H9 (cell line): ENCODE measurements at regions not wholly inside any gene's neighbourhood (a gene's known extent, or its start where the extent isn't known, plus 50 kb on each side); places are given as distances from the start of the nearest gene placed in this dataset.

ENCODE experiments used
- DNase-seq: peaks from one replicate; pipeline ENCODE4 v3.0.0-alpha.2; 2017
- H2AFZ ChIP-seq: one replicate; pipeline ENCODE4 v1.6.1; 2013; ENCODE audit warnings: mild to moderate bottlenecking, low read length, control low read depth, moderate library complexity
- H2AK5ac ChIP-seq: 2 replicates; pipeline ENCODE4 v1.6.1; 2013; ENCODE audit warnings: low read length, control low read depth, mixed read lengths; ENCODE audit not compliant: insufficient read length
- H2BK120ac ChIP-seq: one replicate; pipeline ENCODE4 v1.6.1; 2013; ENCODE audit warnings: low read depth, mild to moderate bottlenecking, low read length, control low read depth, inconsistent platforms; ENCODE audit not compliant: poor library complexity, severe bottlenecking
- H2BK12ac ChIP-seq: 2 replicates; pipeline ENCODE4 v1.6.1; 2013; ENCODE audit warnings: low read length, control low read depth, mixed read lengths, low read depth; ENCODE audit not compliant: insufficient read length
- H2BK15ac ChIP-seq: 2 replicates; pipeline ENCODE4 v1.6.1; 2013; ENCODE audit warnings: low read depth, low read length, control low read depth
- H2BK20ac ChIP-seq: one replicate; pipeline ENCODE4 v1.6.1; 2013; ENCODE audit warnings: low read depth, mild to moderate bottlenecking, low read length, control low read depth, inconsistent platforms; ENCODE audit not compliant: poor library complexity, severe bottlenecking
- H2BK5ac ChIP-seq: 2 replicates; pipeline ENCODE4 v1.6.1; 2013; ENCODE audit warnings: low read length, control low read depth, mixed read lengths; ENCODE audit not compliant: insufficient read length
- H3K14ac ChIP-seq: 2 replicates; pipeline ENCODE4 v1.6.1; 2013; ENCODE audit warnings: low read length, control low read depth; ENCODE audit not compliant: insufficient read depth
- H3K18ac ChIP-seq: 2 replicates; pipeline ENCODE4 v1.6.1; 2013; ENCODE audit warnings: low read depth, mild to moderate bottlenecking, mixed read lengths, low read length, control low read depth; ENCODE audit not compliant: insufficient read length
- H3K23ac ChIP-seq: 2 replicates; pipeline ENCODE4 v1.6.1; 2013; ENCODE audit warnings: low read length, control low read depth, mixed read lengths, low read depth; ENCODE audit not compliant: insufficient read length
- H3K23me2 ChIP-seq: 2 replicates; pipeline ENCODE4 v1.6.1; 2013; ENCODE audit warnings: low read depth, mild to moderate bottlenecking, mixed read lengths, low read length, control low read depth; ENCODE audit not compliant: insufficient read length, poor library complexity, severe bottlenecking
- H3K27ac ChIP-seq: 2 replicates; pipeline ENCODE4 v1.5.1; 2013; ENCODE audit warnings: low read length, control low read depth, mixed read lengths, low read depth; ENCODE audit not compliant: insufficient read length
- H3K27me3 ChIP-seq: 2 replicates; pipeline ENCODE4 v1.6.1; 2013; ENCODE audit warnings: low read length, control low read depth, inconsistent platforms; ENCODE audit not compliant: insufficient read depth
- H3K4ac ChIP-seq: 2 replicates; pipeline ENCODE4 v1.6.1; 2013; ENCODE audit warnings: low read depth, mild to moderate bottlenecking, control low read depth, inconsistent platforms, low read length, moderate library complexity
- H3K4me1 ChIP-seq: 2 replicates; pipeline ENCODE4 v1.6.1; 2013; ENCODE audit warnings: low read length, control low read depth, inconsistent platforms; ENCODE audit not compliant: insufficient read depth
- H3K4me2 ChIP-seq: 2 replicates; pipeline ENCODE4 v1.6.1; 2013; ENCODE audit warnings: low read length, control low read depth, mixed read lengths; ENCODE audit not compliant: insufficient read length, insufficient read depth
- H3K56ac ChIP-seq: 2 replicates; pipeline ENCODE4 v1.6.1; 2013; ENCODE audit warnings: low read depth, mild to moderate bottlenecking, mixed read lengths, low read length, control low read depth; ENCODE audit not compliant: insufficient read length
- H3K79me1 ChIP-seq: 2 replicates; pipeline ENCODE4 v1.6.1; 2013; ENCODE audit warnings: low read depth, mild to moderate bottlenecking, moderate library complexity, low read length, control low read depth, inconsistent platforms; ENCODE audit not compliant: insufficient read depth, poor library complexity, severe bottlenecking
- H3K79me2 ChIP-seq: 2 replicates; pipeline ENCODE4 v1.6.1; 2013; ENCODE audit warnings: low read length, control low read depth, inconsistent platforms; ENCODE audit not compliant: insufficient read depth
- H3K9ac ChIP-seq: 2 replicates; pipeline ENCODE4 v1.6.1; 2013; ENCODE audit warnings: low read length, control low read depth, mixed read lengths; ENCODE audit not compliant: insufficient read length; ENCODE audit errors: extremely low read depth
- H3K9me3 ChIP-seq: one replicate; pipeline ENCODE4 v1.6.1; 2013; ENCODE audit warnings: low read depth, low read length, inconsistent platforms; ENCODE audit not compliant: control insufficient read depth
- H3T11ph ChIP-seq: one replicate; pipeline ENCODE4 v1.6.1; 2013; ENCODE audit warnings: mild to moderate bottlenecking, low read length, control low read depth, inconsistent platforms
- H4K20me1 ChIP-seq: one replicate; pipeline ENCODE4 v1.6.1; 2013; ENCODE audit not compliant: control insufficient read depth, insufficient read length, insufficient read depth
- H4K5ac ChIP-seq: 2 replicates; pipeline ENCODE4 v1.6.1; 2013; ENCODE audit warnings: low read depth, mild to moderate bottlenecking, mixed read lengths, low read length, control low read depth; ENCODE audit not compliant: insufficient read length
- H4K8ac ChIP-seq: replicated peaks from 2 replicates; pipeline ENCODE4 v1.6.1; 2013; ENCODE audit warnings: low read length, control low read depth, mixed read lengths, low read depth; ENCODE audit not compliant: insufficient read length
- H4K91ac ChIP-seq: 2 replicates; pipeline ENCODE4 v1.6.1; 2013; ENCODE audit warnings: low read depth, mild to moderate bottlenecking, moderate library complexity, mixed read lengths, low read length, control low read depth; ENCODE audit not compliant: insufficient read length
- H3K27ac Mint-ChIP-seq, 3 experiments: 2 replicates in 2 of 3; 3 replicates in 1 of 3; pipeline ENCODE4 v1.8.0; 2020 to 2021; ENCODE audit warnings: mixed read lengths in 3 of 3, mild to moderate bottlenecking in 1 of 3, moderate library complexity in 1 of 3
- H3K27me3 Mint-ChIP-seq: 2 replicates; pipeline ENCODE4 v1.8.0; 2021; ENCODE audit warnings: low read depth, mild to moderate bottlenecking, moderate library complexity, mixed read lengths
- H3K36me3 Mint-ChIP-seq, 3 experiments: 2 replicates in 2 of 3; 3 replicates in 1 of 3; pipeline ENCODE4 v1.8.0; 2020 to 2021; ENCODE audit warnings: low read depth in 3 of 3, mixed read lengths in 3 of 3; ENCODE audit not compliant: insufficient read depth in 1 of 3
- H3K4me1 Mint-ChIP-seq, 2 experiments: 2 replicates each; pipeline ENCODE4 v1.8.0; 2020; ENCODE audit warnings: mixed read lengths in 2 of 2
- H3K4me3 Mint-ChIP-seq, 2 experiments: 2 replicates in 1 of 2; 3 replicates in 1 of 2; pipeline ENCODE4 v1.8.0; 2020 to 2021; ENCODE audit warnings: mild to moderate bottlenecking in 2 of 2, mixed read lengths in 2 of 2, moderate library complexity in 1 of 2
- H3K9me3 Mint-ChIP-seq, 2 experiments: 2 replicates in 1 of 2; 3 replicates in 1 of 2; pipeline ENCODE4 v1.8.0; 2020; ENCODE audit warnings: mild to moderate bottlenecking in 2 of 2, mixed read lengths in 2 of 2, moderate library complexity in 1 of 2
- CTCF ChIP-seq: fragments of 200-600 bp; sonication (generic); conservative IDR thresholded peaks from 3 replicates; pipeline ENCODE4 v1.8.0; 2021; ENCODE audit warnings: antibody characterized with exemption, mild to moderate bottlenecking
- WGBS: extraction: QIAGEN DNeasy Blood & Tissue Kit; methylation state at CpG from one replicate; pipeline ENCODE4 v1.1.7; 2013; ENCODE audit warnings: missing lambda C conversion rate, low lambda C conversion rate, mixed read lengths; ENCODE audit not compliant: insufficient read length; ENCODE audit errors: extremely low coverage; 5-methylcytosine and 5-hydroxymethylcytosine counted together

GRCh38 chr13:40143559-40143958 lies 488.1 kb downstream of the COG6 start:
- Histone ChIP-seq H3K79me1 (no peaks in the 10 kb centered on the region), H2AFZ (no peak overlapping the region), H3K27ac (no peak overlapping the region), H3K4me1 (no peaks in the 10 kb centered on the region), H2BK15ac (no peak overlapping the region), H4K20me1 (no peaks in the 10 kb centered on the region), H3K4me2 (no peak overlapping the region), H3K56ac (no peak overlapping the region), H2BK20ac (no peak overlapping the region), H2BK120ac (no peak overlapping the region), H3K27me3 (no peaks in the 10 kb centered on the region), H3K23ac (no peak overlapping the region), H4K91ac (no peak overlapping the region), H3K18ac (no peak overlapping the region), H3T11ph (no peak overlapping the region), H3K79me2 (no peaks in the 10 kb centered on the region), H3K14ac (no peak overlapping the region), H3K4ac (no peak overlapping the region), H3K23me2 (no peaks in the 10 kb centered on the region), H2BK12ac (no peak overlapping the region), H4K8ac (no peak overlapping the region), H2BK5ac (no peak overlapping the region), H3K9ac (no peak overlapping the region), H4K5ac (no peak overlapping the region), H3K9me3 (no peaks in the 10 kb centered on the region), H2AK5ac (no peak overlapping the region)
- WGBS, result no CpG with 5 or more reads among the region's 6 CpGs
- no peak for DNase-seq
- Mint-ChIP-seq H3K36me3 (no peaks in the 10 kb centered on the region), H3K4me3 (no peak overlapping the region), H3K27ac (no peak overlapping the region; a peak in 1 of 7 replicates), H3K27me3 (no peaks in the 10 kb centered on the region; the same call in 1 of the 2 replicates), H3K9me3 (no peaks in the 10 kb centered on the region), H3K4me1 (peaks cover 2 to 3% of the 10 kb centered on the region in 2 experiments; a peak in 2 of 4 replicates)
- no peak for TF ChIP-seq CTCF
